Ovary (tissue), 7 donors: ENCODE measurements at regions not wholly inside any gene's neighbourhood (a gene's known extent, or its start where the extent isn't known, plus 50 kb on each side); places are given as distances from the start of the nearest gene placed in this dataset.

ENCODE experiments used
- DNase-seq, 5 donors: peaks; one replicate each; pipeline ENCODE4 v3.0.0-alpha.2; 2019 to 2020
- H3K27ac ChIP-seq, 2 donors: fragments of 200-600 bp; one replicate each; pipeline versions ENCODE4 v1.5.1 to v1.8.0; 2019 to 2022
- H3K27me3 ChIP-seq: fragments of 200-600 bp; one replicate; pipeline ENCODE4 v1.8.0; 2022
- H3K36me3 ChIP-seq: fragments of 200-600 bp; sonication (generic); one replicate; pipeline ENCODE4 v1.5.1; 2019
- H3K4me1 ChIP-seq: one replicate; pipeline ENCODE4 v1.8.1; 2013; ENCODE audit warnings: mild to moderate bottlenecking, moderate library complexity; ENCODE audit not compliant: insufficient read depth
- H3K4me3 ChIP-seq: fragments of 200-600 bp; sonication (generic); one replicate; pipeline ENCODE4 v1.5.1; 2017
- H3K9me3 ChIP-seq, 2 donors: fragments of 200-600 bp in 1 of 2; sonication (generic) in 1 of 2; one replicate each; pipeline versions ENCODE4 v1.5.1 to v1.8.1; 2013 to 2019; ENCODE audit warnings: mild to moderate bottlenecking in 1 of 2, moderate library complexity in 1 of 2
- EP300 ChIP-seq: sonication (generic); formaldehyde crosslinking; IDR thresholded peaks from one replicate; pipeline ENCODE4 v1.6.1; 2017; ENCODE audit warnings: antibody characterized with exemption
- POLR2A ChIP-seq: fragments of 450-650 bp; IDR thresholded peaks from one replicate; pipeline ENCODE4 v1.6.1; 2017; ENCODE audit warnings: antibody characterized with exemption, mild to moderate bottlenecking, moderate library complexity
- WGBS, 3 donors: extraction: QIAGEN DNeasy Blood & Tissue Kit in 1 of 3; methylation state at CpG; one replicate each; pipeline versions ENCODE4 v1.1.5 to v1.1.7; 2013 to 2017; 5-methylcytosine and 5-hydroxymethylcytosine counted together
- intact Hi-C, 4 donors: fragments of 100-400 bp; cut with DNase I; formaldehyde crosslinking; loops; one replicate each; pipeline versions ENCODE4 v1.11.0 to v1.15.1; 2022 to 2023
- TF ChIP-seq, protein P1 (sequence below), 3 donors: fragments of 450-650 bp in 2 of 3; fragments of 200-600 bp in 1 of 3; IDR thresholded peaks; one replicate each; pipeline versions ENCODE4 v1.5.1 to v1.8.0; 2016 to 2022; ENCODE audit warnings: antibody characterized with exemption in 3 of 3, mild to moderate bottlenecking in 1 of 3
- donor health status: DM: no; HTN: no; CAD: no; lungs with moderate emphysema.
- donor health status: DM: no; HTN: no; CAD: no.
- donor health status: Bipolar disorder and iron deficiency.
- donor health status: DM: no; HTN: no; CAD: no.
- donor health status: DM: yes; HTN: yes; CAD: no.

DNA sequence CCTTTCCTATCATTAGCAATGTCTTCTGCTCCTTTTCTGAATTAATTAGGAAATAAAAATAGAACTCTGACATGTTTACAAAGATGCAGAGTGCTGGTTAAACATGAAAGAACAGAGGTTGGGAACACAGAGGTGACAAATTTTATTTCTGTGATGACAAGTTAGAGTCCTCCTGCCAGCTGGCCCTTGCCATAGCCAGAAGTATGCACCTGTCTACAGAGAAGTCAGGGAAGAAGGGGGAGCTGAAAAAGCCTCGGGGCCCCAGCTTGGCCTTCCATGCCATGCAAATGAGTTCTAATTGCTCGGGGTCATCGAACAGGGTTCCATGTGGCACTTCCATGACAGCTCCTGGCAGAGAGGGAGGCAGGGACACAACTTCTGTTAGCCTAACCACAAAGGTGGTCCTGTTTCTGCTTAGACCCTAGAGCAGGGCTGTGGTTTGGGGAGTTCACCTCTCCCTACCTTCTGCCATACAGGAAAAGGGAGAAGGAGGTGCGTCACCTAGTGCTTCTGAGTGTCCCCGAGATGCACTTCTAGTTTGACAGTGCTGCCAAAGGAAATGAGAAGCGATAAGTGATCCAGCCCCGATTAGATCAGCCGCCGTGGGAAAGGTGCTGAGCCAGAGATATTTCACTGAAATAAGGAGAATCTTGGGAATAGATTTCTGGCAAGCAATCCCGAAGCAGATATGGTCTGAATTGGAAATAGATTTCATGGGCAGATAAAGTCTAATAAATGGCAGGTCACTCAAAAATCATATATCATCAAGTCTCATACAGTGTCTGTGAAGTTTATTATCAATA, 155.8 kb upstream of the FOXN3 start:
- Histone ChIP-seq H3K9me3 (no peaks in the 10 kb centered on the region), H3K4me1 (no peaks in the 10 kb centered on the region), H3K27me3 (no peaks in the 10 kb centered on the region), H3K4me3 (no peak overlapping the region), H3K36me3 (no peaks in the 10 kb centered on the region), H3K27ac (no peak overlapping the region)
- intact Hi-C loops = no loop called here
- 86 to 89% (median 87%) methylated on average over 10 of the region's 10 CpGs for WGBS, 3 donors
- DNase-seq = no peak
- TF ChIP-seq EP300 = no peak
- no peak for TF ChIP-seq POLR2A
- TF ChIP-seq, protein P1, sequence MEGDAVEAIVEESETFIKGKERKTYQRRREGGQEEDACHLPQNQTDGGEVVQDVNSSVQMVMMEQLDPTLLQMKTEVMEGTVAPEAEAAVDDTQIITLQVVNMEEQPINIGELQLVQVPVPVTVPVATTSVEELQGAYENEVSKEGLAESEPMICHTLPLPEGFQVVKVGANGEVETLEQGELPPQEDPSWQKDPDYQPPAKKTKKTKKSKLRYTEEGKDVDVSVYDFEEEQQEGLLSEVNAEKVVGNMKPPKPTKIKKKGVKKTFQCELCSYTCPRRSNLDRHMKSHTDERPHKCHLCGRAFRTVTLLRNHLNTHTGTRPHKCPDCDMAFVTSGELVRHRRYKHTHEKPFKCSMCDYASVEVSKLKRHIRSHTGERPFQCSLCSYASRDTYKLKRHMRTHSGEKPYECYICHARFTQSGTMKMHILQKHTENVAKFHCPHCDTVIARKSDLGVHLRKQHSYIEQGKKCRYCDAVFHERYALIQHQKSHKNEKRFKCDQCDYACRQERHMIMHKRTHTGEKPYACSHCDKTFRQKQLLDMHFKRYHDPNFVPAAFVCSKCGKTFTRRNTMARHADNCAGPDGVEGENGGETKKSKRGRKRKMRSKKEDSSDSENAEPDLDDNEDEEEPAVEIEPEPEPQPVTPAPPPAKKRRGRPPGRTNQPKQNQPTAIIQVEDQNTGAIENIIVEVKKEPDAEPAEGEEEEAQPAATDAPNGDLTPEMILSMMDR (IDR thresholded peaks at IDR 0.05) = no peak

DNA sequence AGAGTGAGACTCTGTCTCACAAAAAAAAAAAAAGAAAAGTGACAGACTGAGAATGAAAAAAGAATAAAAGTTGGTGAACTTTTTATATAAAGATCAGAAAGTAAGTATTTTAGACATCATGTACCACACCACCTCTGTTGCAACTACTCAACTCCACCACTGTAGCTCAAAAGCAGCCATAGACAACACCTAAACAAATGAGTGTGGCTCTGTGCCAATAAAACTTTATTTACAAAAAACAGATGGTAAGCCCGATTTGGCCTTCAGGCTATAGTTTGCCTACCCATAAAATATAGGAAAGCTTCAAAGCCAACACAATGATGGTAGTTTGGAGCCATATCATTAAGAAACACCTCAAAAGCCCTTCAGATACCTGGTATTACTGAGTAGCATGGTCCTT, 154.5 kb upstream of the FOXN3 start:
- Histone ChIP-seq H3K9me3 (no peaks in the 10 kb centered on the region), H3K27me3 (no peaks in the 10 kb centered on the region), H3K27ac (no peak overlapping the region), H3K4me3 (no peak overlapping the region), H3K4me1 (peaks cover 2% of the 10 kb centered on the region), H3K36me3 (no peaks in the 10 kb centered on the region)
- WGBS, 3 donors = 61 to 76% (median 70%) methylated on average over 1 of the region's 1 CpG
- intact Hi-C loops = no loop called here
- TF ChIP-seq EP300 (no peak), POLR2A (no peak)
- TF ChIP-seq, protein P1 (IDR thresholded peaks at IDR 0.05) = no peak
- no peak for DNase-seq

DNA sequence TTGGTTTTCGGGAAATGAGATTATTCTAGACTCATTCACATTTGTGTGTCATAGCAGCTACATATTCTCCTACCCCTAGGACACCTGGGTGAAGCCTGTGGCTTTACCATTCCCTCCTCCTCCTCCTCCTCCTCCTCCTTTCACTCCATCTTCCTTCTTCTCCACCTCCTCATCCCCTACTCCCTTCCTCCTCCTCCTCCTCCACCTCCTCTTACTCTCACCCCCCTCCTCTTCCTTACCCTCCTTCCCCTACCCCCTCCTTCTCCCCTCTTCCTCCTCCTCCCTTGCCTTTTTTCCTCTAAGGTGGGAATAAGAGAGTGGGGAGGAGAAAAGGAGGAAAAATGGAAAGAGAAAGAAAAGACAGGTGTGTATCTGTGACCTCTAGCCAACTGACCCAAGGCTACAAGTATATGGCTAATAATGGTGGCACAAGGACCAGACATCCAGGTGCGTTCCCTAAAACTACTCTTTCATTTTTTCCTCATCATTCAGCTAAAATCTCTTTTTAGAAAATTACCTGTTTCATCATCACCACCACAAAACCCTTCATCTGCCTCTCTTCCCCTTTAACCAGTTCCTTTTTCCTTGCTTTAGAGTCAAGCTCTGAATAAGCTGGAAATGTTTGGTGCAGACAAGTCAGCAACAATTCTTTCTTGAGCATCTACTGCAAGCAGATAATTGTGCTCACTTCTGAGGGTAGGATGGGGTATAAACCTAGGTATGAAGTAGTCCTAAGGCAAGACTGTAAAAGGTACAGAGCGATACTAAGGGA, 149.8 kb upstream of the FOXN3 start:
- H3K27ac ChIP-seq = no peak overlapping the region
- peaks cover 9% of the 10 kb centered on the region for H3K4me1 ChIP-seq
- TF ChIP-seq EP300 (no peak), POLR2A (no peak)
- TF ChIP-seq, protein P1 (IDR thresholded peaks at IDR 0.05) = no peak
- no peak for DNase-seq
- intact Hi-C loops = no loop called here
- H3K9me3 ChIP-seq = no peaks in the 10 kb centered on the region
- WGBS, 3 donors = 48 to 78% (median 76%) methylated on average over 3 of the region's 3 CpGs
- no peaks in the 10 kb centered on the region for H3K27me3 ChIP-seq
- no peaks in the 10 kb centered on the region for H3K36me3 ChIP-seq
- no peak overlapping the region for H3K4me3 ChIP-seq

DNA sequence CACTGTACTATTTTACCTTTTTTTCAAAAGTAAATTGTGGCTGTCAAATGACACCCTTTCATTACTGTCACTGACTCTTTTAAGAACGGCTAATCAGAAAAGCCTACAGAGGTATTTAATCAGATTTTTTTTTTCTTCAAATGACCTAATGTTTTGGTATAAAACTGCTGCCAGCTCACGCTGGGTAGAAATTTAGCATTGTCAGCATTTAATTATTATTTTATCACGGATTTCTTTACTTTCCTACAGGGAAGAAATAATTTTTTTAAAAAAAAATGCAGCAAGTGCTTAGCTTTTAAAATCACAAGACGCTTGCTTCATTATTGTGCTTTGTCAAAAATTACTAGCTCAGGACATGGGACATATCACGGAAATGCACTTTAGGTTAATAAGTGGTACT, 149.1 kb upstream of the FOXN3 start:
- 32 to 52% (median 48%) methylated on average over 5 of the region's 5 CpGs for WGBS, 3 donors
- TF ChIP-seq, protein P1 (IDR thresholded peaks at IDR 0.05) = no peak
- TF ChIP-seq EP300 = no peak
- no peak for TF ChIP-seq POLR2A
- Histone ChIP-seq H3K9me3 (no peaks in the 10 kb centered on the region), H3K27me3 (no peaks in the 10 kb centered on the region), H3K36me3 (no peaks in the 10 kb centered on the region), H3K27ac (no peak overlapping the region), H3K4me3 (no peak overlapping the region), H3K4me1 (peaks cover 9% of the 10 kb centered on the region)
- intact Hi-C loops = no loop called here
- DNase-seq = no peak
